ENCODE measurements at regions not wholly inside any gene's neighbourhood (a gene's known extent, or its start where the extent isn't known, plus 50 kb on each side); places are given as distances from the start of the nearest gene placed in this dataset.

DNA sequence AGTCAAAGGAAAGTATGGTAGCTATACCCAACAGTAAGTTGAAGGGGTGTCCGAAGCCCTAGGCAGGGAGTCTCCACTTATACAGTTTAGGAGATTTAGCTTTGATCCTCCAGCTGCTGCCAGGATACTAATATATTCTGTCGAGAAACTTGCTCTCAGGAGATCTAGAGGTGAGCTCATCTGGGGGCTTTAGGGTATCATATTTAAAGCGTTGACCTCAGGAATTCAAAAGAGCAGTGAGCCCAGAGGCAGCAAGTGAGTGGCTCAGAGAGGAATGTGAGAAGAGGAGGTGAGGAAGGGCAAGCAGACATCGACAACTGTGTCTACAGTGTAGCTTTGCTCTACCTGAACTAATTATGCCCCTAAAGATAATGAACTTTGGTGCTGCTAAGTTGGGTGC lies 245.1 kb upstream of the LRTM1 start:
- no peak for FAIRE-seq

- no peak for FAIRE-seq
Measured at GRCh38 chr3:55170444-55170843, 242.6 kb upstream of the LRTM1 start.

DNA sequence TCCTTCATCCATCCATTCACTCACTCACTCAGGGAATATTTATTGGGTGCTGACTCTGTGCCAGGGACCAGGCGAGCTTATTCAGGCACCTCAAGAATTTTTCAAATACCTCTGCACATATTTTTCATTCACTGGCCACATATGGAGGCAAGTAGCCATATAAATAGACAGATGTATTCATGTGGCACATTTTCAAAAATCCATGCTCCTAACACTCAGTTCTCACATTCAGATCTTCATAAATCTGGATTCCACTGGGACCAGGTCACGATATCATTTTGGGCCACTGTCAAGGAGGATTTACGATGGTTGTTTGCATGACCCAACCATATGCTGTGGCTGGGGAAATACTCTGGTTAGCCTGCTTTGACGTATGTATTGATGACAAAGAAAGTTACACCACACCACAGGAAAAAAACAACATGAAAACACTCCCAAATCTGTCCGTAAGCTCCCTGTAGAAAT lies 241.8 kb upstream of the LRTM1 start:
- FAIRE-seq = no peak

DNA sequence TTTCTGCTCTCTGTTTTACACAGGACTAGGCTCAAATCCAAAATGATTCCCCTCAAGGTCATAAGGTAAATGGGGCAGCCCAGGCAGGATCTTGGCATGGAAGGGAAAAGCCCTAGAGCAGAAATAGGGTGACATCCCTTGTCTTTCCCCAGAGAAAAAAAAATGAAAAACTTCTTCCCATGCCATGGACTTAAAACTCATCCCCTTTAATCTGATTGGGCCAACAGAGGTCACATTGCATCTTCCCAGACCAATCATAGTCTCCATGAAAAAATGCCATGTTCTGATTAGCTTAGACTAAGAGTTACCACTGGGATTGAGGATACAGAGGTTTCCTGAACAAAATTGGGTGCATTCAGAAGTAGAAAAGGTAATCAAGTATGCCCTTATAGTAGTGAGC lies 241.3 kb upstream of the LRTM1 start:
- FAIRE-seq = no peak

- no peak for FAIRE-seq
Measured at GRCh38 chr3:55167586-55168317, 239.9 kb upstream of the LRTM1 start.

DNA sequence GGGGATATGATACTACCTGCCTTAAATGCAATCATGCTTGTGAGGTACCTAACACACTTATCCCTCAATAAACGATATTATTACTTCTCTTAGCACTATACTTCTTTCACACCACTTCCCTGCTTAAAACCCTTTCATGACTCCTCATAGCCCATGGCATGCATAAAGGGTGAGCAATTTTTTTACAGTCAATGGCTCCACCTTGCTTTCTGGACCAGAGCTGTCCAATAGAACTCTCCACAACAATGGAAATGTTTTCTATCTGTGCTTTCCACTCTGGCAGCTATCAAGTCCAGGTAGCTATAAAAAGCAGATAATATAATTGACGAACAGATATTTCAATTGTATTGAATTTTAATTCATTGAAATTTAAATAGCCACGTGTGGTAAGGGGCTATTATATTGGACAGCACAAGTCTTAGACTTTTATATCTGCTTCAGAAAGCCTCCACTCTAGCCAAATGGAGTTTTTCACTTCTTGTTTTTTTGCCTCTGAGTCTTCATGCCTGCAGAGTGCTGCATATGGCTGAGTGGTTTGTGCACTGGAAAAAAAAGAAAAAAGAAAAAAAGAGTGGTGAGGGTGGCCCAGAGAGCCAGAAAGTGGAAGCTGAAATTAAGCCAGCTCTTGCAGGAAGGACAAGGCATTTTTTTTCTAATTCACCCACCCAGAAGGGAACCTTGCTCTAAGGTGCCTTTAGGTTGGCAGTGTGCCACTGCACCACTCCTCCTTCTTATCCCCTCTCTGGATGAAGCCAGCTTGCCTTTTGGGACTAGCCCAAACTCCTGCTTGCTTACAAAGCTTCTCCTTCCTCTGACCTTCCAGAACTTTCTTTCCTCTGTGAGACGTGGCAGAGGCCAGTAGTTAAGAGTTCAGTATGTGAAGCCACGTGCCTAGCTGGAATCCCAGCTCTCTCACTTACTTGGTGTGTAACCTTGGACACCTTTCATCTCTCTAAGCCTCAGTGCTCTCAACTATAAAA lies 239.0 kb upstream of the LRTM1 start:
- FAIRE-seq = no peak

- FAIRE-seq = no peak
Measured at GRCh38 chr3:55165704-55166405, 238.0 kb upstream of the LRTM1 start.

- no peak for FAIRE-seq
Measured at GRCh38 chr3:55165278-55165677, 237.4 kb upstream of the LRTM1 start.

DNA sequence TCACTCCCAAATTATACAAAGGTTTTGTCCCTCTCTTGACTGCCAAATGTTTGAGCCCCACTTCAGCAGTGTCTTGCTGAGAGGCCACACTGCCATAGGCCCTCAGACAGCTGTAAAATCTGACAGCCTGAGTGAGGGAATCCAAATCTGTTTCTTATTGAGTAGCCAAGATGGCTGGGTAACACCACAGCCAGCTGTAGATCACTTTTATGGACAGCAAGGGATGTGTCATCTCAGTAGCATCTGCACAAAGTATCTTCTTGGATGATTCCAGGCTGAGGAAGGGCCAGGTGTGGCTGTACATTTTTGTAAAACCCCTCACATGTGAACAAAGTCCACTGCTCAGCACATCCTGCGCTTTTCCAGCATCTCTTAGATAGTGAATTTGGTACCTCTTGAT lies 237.0 kb upstream of the LRTM1 start:
- no peak for FAIRE-seq

DNA sequence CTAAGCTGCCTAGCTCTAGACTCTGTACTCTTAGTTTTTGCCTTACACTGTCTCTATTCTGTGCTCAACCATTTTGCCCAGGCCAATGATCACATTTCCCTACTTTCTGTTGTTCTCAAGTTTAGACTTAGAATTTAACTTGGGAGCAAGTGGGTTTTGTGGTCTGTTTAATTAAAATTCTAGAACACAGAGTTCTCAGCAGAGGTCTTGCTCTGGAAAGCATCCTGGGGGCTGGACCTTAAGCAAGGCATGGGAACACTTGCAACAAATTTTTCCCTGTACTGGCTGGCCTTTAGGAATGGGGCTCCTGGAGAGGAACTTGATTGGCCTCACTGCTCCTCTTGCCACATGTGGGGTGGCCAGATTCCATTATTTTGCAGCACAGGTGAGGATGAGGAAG lies 236.3 kb upstream of the LRTM1 start:
- FAIRE-seq = no peak

- no peak for FAIRE-seq
Measured at GRCh38 chr3:55163421-55163820, 235.6 kb upstream of the LRTM1 start.

DNA sequence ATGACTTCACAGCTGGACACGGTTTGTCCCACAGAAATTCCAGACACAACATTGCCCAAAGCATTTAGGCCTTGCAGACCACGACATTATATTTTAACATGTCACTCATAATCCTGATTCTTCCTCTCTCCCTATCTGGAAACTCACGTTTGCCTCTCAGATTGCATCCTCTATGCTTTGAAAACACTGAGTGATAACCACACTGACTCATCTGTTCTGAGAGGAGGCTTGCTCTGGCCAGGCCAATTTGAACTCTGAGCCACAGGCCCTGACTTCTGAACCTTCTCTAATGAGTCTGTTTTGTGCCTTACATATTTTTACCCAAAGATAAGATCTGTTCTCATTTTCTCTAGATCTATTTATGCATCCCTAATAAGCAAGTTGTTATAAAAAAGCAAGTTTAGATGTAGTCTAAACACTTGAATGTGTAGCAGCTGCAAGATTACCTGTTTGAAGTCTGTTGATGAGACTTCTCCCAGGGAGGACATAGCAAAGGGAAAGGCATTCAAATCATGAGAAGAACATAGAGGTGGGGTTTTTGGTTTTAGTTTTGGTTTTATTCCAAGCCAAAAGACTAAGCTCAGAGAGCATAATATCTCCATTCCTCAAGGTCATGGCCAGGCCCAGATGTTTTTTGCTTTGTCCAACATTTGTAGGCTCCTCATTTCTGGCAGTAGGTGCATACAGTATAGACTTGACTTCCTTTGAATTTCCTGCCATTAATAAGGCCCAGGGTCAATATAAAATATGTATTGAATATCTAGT lies 234.4 kb upstream of the LRTM1 start:
- no peak for FAIRE-seq

DNA sequence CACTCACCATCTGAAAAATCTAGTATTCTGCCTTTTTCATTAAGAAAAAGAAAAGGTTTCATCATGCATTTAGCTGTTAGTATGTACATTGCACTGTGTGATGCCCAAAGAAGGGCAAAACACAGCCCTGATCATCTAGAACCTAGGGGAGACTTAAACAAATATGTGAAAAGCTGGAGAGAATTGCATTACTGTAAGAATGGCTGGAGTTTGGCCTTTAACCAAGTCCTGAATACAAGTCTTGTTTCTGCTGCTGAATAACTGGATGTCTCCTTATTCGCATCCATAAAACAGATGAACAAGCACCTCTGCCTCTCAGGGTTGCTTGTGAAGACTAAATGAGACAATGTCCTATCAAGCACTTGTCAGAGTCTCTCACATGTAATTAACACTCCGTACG lies 233.4 kb upstream of the LRTM1 start:
- FAIRE-seq = no peak

DNA sequence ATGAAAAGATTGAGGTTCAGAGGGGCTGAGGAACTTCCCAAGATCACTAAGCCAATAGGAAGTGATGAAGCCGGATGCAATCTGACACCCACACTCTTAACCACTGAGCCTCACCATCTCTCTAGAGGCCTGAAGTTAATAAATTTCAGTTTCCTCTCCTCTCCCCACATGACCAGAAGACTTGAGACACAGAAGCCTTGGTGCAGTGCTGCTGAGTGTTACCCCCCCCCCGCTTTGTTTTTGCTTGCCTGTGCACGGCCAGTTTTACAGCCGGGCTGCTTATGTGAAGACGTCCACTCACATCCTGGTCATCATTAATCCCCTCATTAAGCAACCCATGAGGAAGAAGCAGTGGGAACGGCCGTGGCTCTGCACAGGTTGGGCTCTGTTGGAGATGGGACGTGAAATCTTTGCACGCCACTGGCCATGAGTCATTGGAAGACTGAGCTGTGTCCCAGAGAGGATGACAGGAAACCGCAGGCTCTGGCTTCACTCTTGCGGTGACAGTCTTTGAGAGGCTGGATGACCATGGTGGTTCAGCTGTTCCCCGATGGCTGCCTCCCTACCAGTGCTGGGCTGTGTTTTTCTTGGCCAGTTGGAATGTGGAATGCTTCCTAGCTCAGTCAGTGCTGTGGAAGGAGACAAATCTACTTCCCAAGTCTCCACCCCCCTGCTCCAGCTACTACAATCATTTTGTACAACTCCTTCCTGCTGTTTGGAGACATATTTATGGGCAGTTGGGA lies 232.6 kb upstream of the LRTM1 start:
- no peak for FAIRE-seq

GRCh38 chr3:55159711-55160110 lies 231.9 kb upstream of the LRTM1 start:
- FAIRE-seq = no peak

GRCh38 chr3:55159016-55159415 lies 231.2 kb upstream of the LRTM1 start:
- no peak for FAIRE-seq

- FAIRE-seq = no peak
Measured at GRCh38 chr3:55158345-55158744, 230.5 kb upstream of the LRTM1 start.

DNA sequence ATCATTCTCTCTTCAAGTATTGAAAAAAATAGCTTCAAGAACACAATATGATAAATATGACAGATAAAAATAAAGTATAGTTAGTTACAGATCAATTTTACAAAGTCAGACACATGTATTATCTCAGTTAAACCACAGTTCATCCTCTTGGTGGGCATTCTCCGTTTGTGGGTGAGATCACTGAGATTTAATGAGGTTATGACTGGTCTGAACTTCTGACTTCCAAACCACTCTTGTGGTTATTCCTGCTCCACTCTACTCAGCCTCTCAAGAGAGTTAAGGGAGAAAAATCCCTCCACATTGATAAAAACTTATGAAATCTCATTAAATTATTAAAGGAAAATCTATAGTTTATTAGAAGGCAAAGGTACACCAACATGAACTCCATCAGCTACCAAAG lies 229.9 kb upstream of the LRTM1 start:
- no peak for FAIRE-seq

DNA sequence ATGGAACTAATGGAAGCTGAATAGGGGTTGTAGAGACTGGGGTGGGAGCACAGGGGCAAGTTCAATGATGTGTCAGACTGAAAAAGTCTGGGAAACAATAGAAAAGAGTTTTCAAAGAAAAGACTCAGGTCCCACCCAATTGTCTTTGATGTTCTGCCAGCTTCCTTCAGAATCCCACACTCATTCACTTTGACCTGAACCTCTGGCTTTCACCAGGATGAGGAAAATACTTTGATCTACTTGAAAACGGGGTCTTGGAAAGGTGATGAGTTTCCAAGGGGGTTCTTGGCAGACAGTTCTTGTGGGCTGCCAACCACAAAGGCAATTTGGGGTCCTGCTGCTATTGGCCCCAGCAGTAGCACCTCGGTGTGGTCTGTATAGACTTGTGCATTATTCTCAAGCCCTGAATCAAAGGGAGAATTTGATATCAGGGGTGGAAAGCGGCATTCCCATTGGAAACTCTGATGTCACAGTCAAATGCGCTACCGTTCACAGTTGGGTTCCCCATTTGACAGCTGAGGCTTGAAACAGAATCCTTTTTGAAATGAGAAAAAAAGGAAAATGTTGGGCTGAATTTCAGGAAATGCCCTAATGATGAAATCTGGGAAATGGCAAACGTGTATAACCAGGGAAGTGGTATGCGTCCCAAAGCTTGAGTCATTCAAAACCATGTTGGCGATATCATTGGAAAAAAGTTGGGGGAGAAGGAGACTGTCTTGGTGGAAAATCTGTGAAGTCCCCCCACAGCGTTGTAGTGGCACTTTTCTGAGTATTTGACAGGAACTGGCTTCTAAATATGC lies 229.2 kb upstream of the LRTM1 start:
- FAIRE-seq = no peak

GRCh38 chr3:55147856-55148720 lies 220.2 kb upstream of the LRTM1 start:
- FAIRE-seq = no peak
